GM19351 (cell line): ENCODE measurements at regions not wholly inside any gene's neighbourhood (a gene's known extent, or its start where the extent isn't known, plus 50 kb on each side); places are given as distances from the start of the nearest gene placed in this dataset.

Experiments used
- ATAC-seq: cut with Tn5 transposase; IDR thresholded peaks from one replicate; pipeline ENCODE4 v1.9.1; 2021; ENCODE audit warnings: mild to moderate bottlenecking, moderate library complexity; ENCODE audit not compliant: unreplicated experiment

- ATAC-seq = no peak
Measured at GRCh38 chr9:118558026-118558425, 811.2 kb downstream of the BRINP1 start.

DNA sequence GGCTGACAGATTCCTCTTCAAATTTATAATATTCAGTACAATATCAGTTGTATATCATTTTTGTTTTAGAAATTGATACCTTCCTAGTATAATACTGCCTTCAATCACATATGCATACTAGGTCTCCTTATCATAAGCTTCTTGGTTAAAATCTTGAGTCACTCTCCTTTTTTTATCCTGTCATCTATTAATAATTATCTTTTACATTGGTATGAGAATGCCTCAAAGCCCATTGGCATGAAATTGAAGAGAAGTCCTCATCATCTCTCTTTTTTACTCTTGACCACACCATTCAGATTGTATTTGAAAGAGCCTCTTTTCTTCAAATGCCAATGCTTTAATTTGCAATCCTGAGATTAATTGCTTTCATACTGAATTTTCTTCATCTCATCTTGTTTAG, 810.3 kb downstream of the BRINP1 start:
- ATAC-seq = no peak

DNA sequence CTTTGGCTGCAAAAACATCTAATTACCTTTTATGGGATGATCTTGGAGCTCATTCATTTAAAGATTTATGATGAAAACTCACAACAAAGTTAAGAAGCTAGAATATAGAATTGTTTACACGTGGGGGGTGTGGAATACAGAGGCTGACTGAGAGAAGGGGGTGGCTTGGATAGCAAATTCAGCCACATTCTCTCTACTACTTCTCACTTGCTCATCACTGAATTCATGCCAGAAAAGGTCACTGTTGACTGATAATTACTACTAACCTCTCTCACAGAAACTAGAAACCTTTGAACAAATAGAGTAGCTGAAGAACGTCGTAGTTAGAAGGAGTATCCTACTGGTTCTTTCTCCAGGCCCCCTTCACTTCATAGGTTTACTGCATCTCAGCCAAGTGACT, 808.2 kb downstream of the BRINP1 start:
- no peak for ATAC-seq

DNA sequence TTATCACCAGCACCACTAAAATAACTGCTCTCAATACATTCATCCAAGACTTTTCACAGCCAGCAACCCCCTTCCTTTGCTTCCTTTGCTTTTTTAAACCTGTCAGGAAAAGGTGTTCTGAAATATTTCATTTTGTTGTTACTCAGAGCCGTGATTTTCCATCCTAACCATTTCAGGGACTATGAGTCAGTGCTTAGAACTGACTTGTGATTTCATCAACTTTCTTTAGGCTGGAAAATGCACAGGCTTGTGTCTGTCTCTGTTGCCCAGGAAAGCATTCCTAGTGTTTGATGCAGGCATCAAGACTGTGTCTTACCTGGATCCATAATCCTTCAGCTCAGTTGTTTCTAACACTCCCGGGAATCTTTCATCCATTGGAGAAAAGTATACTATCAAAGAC, 805.6 kb downstream of the BRINP1 start:
- no peak for ATAC-seq

DNA sequence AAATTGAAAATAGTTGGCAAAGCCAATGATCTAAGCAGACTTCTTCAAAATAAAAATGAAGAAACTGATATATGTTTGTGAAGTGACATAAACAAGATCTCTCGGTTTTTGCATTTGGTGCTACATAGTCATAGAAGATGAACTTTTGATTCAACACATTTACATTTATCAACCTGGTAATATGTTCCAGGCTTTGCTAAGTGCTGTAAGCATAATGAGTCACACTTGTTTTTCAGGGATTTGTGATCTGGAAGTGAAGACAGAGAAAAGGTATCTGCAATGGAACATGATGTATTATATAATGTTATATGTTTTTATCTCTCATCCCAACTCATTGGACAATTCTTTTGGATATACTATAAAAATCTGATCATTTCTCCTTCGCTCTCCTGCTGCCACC, 801.4 kb downstream of the BRINP1 start:
- no peak for ATAC-seq

- no peak for ATAC-seq
Measured at GRCh38 chr9:118568704-118569103, 800.5 kb downstream of the BRINP1 start.

DNA sequence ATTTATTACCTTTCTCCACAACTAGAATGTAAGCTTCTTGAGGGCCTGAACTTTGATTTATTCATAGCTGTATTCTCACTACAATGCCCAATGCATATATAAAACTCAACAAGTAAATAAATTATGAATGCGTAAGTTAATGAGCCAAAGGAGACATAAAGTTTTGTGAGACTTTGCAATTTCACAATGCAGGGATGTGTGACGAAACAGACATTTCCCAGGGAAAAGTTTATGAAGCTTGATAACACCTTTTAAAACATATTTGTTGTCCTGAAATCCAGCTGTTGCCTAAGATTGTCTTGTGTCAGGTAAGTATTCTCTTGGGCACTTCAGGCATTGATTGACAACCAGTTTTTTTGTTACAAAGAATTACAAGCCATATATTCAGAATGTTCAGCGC, 800.1 kb downstream of the BRINP1 start:
- no peak for ATAC-seq

- no peak for ATAC-seq
Measured at GRCh38 chr9:118570066-118570465, 799.2 kb downstream of the BRINP1 start.

GRCh38 chr9:118575341-118576070, 793.7 kb downstream of the BRINP1 start:
- no peak for ATAC-seq

DNA sequence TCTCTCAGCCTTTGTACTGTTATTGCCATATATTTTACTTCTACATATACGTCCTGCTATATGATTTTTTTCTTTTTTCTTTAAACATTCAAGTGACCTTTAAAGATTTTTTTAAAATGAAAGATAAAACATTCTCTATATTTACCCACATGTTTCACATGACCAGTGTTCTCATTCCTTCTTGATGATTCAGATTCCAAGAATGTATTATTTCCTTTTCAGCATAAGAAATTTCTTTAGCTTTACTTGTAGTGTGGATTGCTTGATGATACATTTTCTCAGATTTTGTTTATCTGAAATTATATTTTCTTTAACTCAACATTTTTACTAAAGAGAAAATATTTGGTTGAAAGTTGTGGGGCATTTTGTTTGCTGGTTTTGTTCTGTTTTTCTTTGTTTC, 792.1 kb downstream of the BRINP1 start:
- ATAC-seq = no peak

- ATAC-seq = no peak
Measured at GRCh38 chr9:118578467-118578866, 790.8 kb downstream of the BRINP1 start.

DNA sequence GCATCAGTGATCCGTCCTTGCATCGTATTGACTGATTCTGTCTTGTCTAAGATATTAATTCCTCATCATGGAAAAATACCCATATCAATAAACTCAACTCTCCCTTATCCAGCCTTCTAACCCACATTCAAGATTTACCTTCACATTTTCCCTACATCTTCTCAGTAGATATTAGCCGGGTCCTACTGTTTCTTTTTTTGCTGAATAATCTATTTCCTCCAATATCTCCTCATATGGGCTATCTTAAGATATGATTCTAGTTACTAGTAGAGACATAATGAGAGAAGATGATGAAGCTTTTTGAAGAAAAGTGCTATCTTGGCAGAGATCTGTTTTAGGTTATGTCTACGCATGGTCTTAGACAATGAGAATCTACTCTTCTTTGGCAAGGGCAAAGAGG, 785.8 kb downstream of the BRINP1 start:
- ATAC-seq = no peak

DNA sequence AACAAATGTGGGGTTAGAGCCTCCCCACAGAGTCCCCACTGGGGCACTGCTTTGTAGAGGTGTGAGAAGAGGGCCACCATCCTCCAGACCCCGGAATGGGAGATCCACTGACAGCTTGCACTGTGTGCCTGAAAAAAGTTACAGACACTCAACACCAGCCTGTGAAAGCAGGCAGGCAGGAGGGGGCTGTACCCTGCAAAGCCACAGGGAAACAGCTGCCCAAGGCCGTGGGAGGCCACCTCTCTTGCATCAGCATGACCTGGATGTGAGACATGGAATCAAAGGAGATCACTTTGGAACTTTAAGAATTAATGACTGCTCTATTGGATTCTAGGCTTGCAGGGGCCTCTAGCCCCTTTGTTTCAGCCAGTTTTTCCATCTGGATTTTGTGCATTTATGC, 782.3 kb downstream of the BRINP1 start:
- no peak for ATAC-seq

- no peak for ATAC-seq
Measured at GRCh38 chr9:118594428-118594827, 774.8 kb downstream of the BRINP1 start.

GRCh38 chr9:118595719-118596305, 773.4 kb downstream of the BRINP1 start:
- ATAC-seq = no peak

- no peak for ATAC-seq
Measured at GRCh38 chr9:118596374-118597015, 772.7 kb downstream of the BRINP1 start.

DNA sequence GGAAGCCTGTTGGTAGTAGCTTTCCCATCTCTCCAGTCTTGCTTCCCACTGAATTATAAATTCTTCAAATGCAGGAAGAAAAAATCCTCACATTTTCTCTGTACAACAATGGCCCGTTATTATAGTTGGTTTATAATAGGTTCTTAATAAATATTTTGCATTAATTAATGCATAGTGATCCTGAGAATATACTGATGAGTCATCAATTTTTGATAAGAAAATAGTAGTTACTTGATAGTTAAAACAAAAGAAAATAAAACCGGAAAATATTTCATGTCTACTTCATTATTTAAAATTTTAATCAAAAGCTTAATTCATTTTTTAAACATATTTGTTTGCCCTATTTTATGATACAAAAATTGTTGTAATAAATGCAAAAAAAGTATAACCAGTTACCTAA, 762.6 kb downstream of the BRINP1 start:
- no peak for ATAC-seq

DNA sequence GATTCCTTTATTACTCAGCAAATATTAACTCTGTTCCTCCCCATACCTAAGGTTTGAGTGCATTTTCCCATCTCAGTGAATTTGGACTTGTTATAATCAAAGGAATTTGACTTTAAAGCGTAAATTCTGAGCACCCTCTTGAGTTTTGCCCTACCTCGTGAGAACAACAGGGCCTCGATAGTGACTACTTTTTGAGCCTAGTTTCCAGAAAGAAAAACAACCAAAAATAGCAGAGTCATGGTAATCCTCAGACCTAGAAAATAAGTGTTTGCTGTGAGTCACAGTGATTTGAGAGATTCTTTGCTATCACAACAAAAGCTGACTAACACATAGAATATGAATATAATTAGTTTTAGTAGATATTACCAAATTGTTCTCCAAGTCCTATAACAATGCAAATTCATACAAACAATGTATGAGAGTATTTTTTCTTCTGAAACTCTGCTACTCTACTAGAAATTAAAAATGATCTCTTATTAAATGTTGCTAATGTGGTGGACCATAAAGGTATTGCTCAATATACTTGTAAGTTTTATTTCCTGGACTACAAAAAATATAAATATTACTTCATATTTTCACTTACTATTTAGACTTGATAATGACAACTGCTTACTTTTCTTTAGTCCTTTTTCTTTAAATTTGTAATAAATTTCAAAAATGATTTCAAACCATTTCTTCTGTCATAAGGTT, 759.7 kb downstream of the BRINP1 start:
- ATAC-seq = no peak

DNA sequence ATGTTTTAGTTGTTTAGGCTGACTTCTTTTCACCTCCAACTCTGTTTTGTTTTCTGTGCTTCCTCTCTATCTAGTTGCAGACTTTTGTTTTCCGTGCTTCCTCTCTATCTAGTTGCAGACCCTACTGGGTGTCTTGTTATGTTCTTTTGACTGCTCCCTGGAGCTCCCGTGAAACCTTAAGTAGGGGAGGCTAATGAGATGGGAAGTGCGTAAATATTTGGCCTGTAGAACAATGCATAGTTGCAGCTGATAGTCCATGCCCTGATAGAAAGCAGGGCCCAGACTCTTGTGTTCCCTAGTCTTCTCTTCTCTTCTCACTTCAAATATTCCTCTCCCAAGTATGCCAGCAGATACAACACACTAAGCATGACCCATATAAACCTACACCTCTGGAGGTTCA, 757.0 kb downstream of the BRINP1 start:
- no peak for ATAC-seq

- no peak for ATAC-seq
Measured at GRCh38 chr9:118613996-118614395, 755.2 kb downstream of the BRINP1 start.

GRCh38 chr9:118618084-118618483, 751.2 kb downstream of the BRINP1 start:
- no peak for ATAC-seq

DNA sequence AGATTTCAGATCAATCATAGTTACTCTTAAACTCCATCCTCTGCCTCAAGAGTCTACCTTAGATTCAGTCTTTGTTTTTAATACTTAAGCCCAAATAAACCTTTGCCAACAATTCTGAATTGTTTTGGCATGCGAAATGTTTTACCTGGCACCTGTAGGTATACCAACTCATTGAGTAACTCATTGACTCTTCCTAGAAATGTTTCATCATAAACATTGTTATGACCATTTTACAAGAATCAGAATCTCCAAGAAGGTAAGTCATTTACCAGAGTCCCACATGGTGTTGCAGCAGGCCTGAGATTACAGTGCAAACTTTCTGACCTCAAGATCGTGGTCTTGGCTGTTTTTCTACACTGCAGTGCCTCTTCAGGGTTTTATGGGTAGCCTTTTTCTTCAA, 750.4 kb downstream of the BRINP1 start:
- no peak for ATAC-seq
